ENCODE measurements at regions not wholly inside any gene's neighbourhood (a gene's known extent, or its start where the extent isn't known, plus 50 kb on each side); places are given as distances from the start of the nearest gene placed in this dataset.

GRCh38 chr2:38430196-38430595, 53.1 kb upstream of the ATL2 start (continued):
- TF ChIP-seq CREM (IDR thresholded peaks at IDR 0.05; ENCODE audit: low read depth) (no peak), TAF1 (IDR thresholded peaks at IDR 0.05; ENCODE audit: borderline replicate concordance, low read depth, low read length) (no peak), PRDM15 (CRISPR knock-in tag; IDR thresholded peaks at IDR 0.05) (no peak), ZBED1 (IDR thresholded peaks at IDR 0.05; ENCODE audit: borderline replicate concordance) (no peak), E2F8 (IDR thresholded peaks at IDR 0.05; ENCODE audit: low read depth, partially characterized antibody) (no peak), JUNB (IDR thresholded peaks at IDR 0.05) (no peak), TCF3 (IDR thresholded peaks at IDR 0.05; ENCODE audit: borderline replicate concordance, insufficient read depth, low read depth, low read length) (no peak), SMC3 (IDR thresholded peaks at IDR 0.05; ENCODE audit: borderline replicate concordance, low read length) (no peak), TCF7 (IDR thresholded peaks at IDR 0.05; ENCODE audit: borderline replicate concordance) (no peak)
